Uterus (tissue), 2 donors: ENCODE measurements at regions not wholly inside any gene's neighbourhood (a gene's known extent, or its start where the extent isn't known, plus 50 kb on each side); places are given as distances from the start of the nearest gene placed in this dataset.

Experiments
- POLR2A ChIP-seq, 2 donors: fragments of 450-650 bp; IDR thresholded peaks; one replicate each; pipeline ENCODE4 v1.6.1; 2016; ENCODE audit warnings: antibody characterized with exemption in 2 of 2, mild to moderate bottlenecking in 1 of 2, moderate library complexity in 1 of 2
- TF ChIP-seq, protein P1 (sequence below), 4 experiments: fragments of 200-600 bp in 2 of 4; fragments of 450-650 bp in 2 of 4; sonication (generic) in 2 of 4; IDR thresholded peaks; one replicate each; pipeline ENCODE4 v1.5.1; 2016 to 2019; ENCODE audit warnings: antibody characterized with exemption in 4 of 4, mild to moderate bottlenecking in 2 of 4, moderate library complexity in 1 of 4

DNA sequence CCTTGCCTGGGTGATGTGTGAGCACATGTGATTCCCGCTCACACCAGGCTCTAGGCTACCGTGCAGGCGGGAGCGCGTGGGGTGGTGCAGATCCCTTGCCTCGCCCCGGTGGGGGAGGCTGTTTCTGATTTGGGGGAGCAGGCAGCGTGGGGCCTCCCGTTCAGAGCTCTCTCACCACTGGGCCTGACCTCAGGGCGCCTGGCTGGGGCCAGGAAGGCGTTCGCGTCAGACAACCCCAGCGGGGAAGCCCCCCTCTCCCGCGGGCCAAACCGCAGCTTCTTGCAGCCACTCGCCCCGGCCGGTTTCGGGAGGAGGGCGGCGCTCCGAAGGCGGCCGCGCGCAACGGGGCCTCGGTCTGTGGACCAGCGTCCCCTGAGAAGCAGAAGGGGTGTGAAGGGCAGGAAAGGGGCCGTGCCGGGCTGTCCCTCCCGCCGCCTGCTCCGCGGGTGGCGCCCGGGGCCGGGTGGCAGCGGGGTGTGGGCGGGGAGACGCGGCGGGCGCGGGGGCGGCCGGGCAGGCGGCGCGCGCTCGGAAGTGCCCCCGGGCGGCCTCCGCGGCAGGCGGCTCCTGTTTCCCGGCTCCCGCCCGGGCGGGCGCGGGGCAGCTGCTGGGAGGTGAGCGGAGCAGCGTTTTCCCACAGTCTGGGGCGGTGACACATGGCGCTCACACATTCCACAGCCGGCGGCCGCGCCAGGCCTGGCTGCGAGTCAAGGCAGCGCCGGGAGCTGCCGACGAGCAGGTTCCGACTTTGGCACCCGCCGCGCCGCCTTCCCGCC is 65.1 kb upstream of the HES1 start:
- TF ChIP-seq, protein P1, sequence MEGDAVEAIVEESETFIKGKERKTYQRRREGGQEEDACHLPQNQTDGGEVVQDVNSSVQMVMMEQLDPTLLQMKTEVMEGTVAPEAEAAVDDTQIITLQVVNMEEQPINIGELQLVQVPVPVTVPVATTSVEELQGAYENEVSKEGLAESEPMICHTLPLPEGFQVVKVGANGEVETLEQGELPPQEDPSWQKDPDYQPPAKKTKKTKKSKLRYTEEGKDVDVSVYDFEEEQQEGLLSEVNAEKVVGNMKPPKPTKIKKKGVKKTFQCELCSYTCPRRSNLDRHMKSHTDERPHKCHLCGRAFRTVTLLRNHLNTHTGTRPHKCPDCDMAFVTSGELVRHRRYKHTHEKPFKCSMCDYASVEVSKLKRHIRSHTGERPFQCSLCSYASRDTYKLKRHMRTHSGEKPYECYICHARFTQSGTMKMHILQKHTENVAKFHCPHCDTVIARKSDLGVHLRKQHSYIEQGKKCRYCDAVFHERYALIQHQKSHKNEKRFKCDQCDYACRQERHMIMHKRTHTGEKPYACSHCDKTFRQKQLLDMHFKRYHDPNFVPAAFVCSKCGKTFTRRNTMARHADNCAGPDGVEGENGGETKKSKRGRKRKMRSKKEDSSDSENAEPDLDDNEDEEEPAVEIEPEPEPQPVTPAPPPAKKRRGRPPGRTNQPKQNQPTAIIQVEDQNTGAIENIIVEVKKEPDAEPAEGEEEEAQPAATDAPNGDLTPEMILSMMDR (IDR thresholded peaks at IDR 0.05) = peak in 1 of 4 experiments; percentile 8
- TF ChIP-seq POLR2A (IDR thresholded peaks at IDR 0.05) = no peak
